ENCODE measurements at regions not wholly inside any gene's neighbourhood (a gene's known extent, or its start where the extent isn't known, plus 50 kb on each side); places are given as distances from the start of the nearest gene placed in this dataset.

DNA sequence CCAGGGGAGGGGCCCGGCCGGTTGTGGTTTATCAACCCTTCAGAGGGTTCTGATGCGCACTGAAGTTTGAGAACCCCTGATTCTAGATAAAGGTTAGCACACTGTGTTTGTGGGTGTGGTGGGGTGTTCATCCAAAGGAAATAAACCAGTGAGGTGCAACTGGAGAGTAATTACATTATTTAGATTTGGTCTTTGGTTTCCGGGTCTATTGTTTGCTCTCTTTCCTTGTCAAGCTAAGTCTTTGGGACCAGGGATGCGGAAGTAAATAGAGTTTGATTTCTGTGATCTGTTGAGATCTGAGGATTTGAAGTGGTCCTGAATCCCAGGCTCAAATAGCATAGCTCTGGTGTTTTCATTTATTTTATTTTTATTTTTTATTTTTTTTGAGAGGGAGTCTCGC, 50.5 kb upstream of the CLMP start:
- intact Hi-C loops (cut with DNase I): loop anchor here (5.0 kb wide), 1 partner anchor 133 kb away; no protein-coding TSS in a partner anchor
- DNase-seq (ENCODE audit: low spot score) (no peak), ATAC-seq (no peak)

All from sciatic nerve (tissue), 2 donors.